SKM-1 (cell line): ENCODE measurements at regions not wholly inside any gene's neighbourhood (a gene's known extent, or its start where the extent isn't known, plus 50 kb on each side); places are given as distances from the start of the nearest gene placed in this dataset.

ENCODE experiments used
- DNase-seq: peaks from one replicate; lab custom pipeline; 2025; ENCODE audit not compliant: unreplicated experiment; lab: John Stamatoyannopoulos, UW

DNA sequence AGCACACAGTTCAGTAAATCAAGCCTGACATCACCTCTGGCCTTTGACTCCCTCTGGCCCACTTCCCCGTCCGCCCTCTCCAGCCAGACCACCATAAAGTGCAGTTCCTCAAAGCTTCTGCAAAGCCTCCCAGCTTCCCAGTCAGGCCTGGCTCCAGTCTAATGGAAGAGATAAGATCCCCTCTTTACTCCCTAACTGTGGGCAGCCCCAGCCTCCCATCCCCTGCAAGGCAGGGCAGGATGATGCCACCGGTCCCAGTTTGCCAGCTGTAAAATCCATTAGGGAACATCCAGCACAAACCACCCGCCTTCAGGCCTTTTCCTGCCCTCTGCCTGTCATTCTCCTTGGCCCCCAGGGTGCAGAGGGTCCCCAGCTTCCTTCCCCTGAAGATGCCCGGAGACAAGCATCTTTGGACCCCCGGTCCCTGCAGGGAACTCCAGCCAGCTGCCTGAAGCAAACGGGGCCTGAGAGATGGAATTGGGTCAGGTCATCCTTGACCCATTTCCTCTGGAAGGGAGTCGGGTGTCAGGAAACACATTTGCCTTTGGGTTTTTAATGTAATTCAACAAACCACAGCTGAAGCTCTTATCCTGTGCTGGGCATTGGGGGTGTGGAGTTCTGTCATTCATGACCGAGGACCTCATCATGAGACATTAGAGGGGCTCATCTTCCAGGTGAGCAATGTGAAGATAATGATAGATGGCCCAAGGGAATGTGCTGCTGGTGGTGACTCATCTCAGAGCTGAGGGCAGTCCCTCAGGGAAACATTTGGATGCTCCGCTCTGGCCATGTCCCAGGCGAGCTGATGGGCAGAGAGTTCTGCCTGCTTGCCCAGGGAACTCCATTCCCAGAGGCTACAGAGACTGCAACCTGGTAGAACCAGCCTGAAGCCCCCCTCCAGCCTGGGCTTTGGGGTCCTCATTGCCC is 93.8 kb upstream of the CLMN start:
- DNase-seq: no peak

DNA sequence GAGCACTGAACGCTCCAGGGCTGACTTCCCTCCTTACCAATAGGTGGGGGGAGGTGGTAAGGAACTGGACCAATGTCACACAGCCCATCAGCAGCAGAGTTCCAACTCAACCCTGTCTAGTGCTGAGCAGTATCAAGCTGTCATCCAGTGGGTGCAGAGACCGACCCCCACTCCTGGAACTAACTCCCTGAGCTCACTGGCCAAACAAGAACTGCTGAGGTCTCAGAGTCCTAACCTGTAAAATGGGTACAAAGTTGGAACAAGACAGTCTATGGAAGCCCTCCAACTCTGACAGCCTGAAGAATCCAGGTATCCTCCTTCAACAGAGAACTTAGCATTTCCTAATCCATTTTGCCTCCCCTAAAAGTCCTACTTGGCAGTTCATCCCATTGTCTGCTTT is 91.1 kb upstream of the CLMN start:
- no peak for DNase-seq

DNA sequence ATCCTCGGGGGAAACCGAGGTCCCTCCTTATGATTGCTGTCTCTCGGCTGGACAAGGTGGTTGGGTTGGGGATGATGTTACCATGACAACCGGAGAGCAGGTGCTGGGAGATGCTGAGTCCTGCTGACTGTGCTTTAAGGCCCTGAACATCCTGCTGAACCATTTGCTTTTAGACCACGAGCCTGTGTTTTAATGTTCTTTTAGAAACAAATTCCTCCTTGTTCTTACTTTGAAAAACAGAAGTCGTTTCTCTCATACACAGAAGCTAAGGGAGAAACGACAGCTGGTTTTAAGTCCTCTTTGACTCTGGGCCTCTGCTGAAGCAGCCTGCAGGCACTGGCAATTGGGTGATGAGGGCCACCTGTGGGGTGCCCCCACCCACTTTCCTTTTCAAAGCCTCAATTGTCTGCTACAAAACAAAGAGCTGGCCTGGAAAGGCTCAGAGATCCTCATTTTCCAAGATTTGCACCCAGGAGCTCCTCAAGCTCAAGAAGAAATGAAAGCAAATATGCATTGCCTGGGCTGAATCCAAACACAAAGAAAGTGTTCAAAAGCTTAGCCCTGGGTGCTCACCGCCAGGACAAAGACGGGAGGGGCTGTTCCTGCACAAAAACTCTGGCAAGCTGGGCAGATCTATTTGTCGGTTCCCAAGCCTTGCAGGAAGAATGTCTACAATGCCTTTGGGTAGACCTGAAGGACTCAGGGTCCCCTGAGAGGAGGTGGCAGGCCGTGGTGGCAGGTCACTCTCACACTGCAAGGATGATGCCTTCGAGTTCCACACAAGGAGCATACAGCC is 90.0 kb upstream of the CLMN start:
- no peak for DNase-seq

DNA sequence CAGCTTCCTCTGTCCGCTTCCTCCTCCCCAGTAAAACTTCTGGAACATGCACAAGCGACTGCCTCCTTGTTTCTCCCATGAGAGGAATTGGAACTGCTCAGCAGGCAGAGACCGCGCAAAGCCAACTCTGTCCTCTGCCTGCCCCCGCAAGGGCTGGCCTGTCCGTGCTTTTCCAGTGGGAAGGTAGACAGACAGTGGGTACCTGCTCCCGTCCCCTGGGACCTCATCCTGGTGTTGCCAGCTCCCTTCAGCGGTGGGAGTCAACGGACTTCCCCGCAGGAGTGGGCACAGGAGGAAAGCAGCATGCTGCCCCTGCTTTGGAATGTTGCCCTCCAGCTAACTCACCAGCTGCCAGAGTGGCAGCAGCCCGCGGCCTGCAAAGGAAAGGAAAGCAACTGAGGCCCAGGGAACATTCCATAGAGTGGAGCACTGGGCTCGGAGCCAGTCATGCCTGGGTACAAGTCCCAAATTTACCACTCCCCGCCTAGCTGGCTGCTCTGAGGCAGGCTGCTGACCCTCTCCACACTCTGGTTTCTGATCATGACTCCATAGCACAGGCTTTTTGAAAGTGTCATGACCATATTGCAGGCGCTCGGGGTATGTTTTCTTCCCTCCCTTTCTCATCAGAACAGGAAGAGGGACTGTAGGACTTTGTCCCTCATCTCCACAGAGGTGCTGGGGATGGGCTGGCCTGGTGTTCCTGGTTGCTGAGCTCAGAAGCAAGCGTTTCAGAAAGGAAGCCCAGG is 89.2 kb upstream of the CLMN start:
- no peak for DNase-seq

DNA sequence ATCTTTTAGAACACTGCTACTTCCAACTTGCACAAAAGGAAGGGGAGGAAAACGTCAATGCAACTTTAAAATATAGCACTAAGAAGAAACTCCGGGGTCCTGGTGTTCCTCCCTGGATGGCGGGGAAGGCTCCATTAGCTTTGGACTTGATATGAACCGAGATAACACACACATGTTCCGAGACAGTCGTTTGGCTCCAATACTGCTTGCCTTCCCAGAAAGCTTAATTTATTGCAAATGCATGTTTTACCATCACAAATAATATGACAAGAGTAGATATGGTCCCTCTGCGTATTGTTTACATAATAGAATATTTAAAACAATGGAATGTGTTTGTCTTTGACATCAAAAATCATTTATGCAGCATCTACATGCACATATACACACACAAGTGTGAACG is 87.6 kb upstream of the CLMN start:
- no peak for DNase-seq

DNA sequence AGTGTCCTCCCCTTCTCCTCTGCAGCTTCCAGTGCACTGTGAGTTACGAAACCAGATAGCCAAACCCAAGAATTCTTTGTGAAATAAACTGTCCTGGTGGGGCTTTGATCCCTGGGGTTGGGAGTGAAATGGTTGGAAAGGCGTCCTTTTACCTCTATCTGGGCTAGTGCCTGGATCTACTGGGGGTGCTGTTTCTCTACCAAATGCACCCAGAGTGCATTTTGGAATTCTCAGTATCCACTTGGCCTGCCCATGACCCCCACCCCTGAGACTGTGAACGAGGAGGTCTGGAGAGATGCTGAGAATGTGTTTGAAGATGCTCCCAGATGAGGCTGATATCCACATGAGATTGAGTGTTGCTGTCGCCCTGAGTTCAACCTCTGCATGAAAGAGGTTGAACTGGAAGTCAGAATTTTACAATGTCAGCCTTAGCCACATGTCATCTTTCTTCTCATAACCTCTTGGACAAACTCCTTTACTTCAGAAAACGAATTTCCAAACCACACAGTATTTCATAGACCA is 87.1 kb upstream of the CLMN start:
- no peak for DNase-seq

DNA sequence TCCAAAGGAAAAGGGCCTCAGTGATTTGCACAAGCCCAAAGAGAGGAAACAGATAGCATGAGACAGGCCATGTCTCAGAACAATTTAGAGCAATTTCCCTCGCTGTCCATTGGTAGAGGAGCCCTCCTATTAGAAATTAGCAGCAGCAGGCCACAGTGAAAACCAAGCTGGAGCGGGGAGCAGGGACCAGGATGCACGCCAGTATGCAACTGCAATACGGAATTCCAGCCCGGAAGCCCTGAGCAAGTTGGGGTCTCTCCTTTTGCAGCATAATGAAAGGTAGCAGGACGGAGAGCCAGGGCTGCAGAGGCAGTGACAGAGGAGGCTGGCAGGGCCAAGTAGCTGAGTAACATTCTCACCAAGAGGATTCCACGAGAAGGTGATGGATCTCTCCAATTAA is 84.9 kb upstream of the CLMN start:
- DNase-seq: no peak

DNA sequence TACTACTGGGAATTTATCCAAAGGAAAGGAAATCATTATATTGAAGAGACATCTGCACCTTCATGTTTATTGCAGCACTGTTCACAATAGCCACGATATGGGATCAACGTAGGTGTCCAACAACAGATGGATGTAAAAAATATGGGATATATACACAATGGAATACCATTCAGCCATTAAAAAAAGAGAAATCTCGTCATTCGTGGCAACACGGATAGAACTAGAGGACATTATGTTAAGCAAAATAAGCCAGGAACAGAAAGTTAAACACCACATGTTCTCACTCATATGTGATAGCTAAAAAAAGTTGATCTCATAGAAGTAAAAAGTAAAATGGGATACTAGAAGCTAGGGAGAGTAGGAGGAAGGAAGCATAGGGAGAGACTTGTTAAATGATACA is 82.9 kb upstream of the CLMN start:
- DNase-seq: no peak

DNA sequence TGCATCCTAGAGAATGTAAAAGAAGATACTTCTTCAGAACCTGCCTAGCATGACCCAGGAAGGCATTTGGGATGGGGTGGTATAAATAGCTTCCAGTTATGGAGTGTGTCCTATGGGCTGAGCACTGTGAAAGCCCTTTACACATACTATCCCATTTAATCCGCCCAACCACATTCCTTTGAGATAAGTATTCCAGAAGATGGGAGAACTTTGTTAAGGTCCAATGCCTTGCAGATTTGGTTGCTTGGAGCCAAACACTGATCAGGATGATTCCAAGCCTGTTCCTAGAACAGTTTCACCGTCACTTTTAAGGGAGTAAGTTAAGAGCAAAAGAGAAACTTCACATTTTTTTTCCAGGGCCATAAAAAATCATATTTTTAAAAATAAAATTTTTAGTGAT is 82.5 kb upstream of the CLMN start:
- no peak for DNase-seq

DNA sequence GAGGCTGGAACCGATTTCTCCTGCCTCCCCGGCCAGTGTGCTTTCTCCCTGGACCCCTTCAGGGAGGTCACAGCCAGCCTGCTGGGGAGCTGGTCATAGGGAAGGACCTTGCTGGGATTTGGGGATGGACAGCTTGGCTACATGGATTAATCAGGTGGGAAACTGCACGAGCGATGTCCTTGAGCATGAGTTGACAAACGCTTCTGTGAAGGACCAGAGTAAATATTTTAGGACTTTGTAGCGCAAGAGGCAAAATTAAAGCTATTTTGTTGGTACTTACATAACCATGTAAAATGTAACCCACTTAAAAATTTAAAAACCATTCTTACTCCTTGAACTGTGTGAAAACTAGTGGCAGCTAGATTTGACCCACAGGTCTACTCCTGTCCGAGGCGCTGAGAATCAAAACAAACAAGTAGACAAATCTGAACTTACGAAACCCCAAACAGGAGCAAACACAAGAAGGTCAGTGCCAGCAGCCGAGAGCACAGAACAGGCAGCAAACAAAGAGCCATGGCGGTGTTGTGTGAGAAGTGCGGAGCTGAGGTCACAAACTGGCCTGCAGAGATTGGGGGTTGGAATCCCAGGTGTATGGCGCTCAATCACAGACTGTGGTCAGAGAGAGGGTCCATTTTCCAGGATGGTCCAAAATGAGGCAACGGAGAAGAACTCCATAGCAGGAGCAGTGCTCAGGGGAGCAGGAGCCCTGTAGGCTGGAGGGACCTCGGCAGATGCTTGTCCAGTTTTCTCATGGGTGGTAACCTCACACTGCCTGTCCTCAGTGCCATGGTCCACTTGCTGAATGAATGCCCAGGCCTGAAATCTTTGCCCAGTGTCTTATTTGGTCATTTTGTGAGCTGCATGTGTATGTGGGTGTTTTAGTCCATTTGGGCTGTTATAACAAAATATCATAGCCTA is 79.2 kb upstream of the CLMN start:
- DNase-seq: no peak

DNA sequence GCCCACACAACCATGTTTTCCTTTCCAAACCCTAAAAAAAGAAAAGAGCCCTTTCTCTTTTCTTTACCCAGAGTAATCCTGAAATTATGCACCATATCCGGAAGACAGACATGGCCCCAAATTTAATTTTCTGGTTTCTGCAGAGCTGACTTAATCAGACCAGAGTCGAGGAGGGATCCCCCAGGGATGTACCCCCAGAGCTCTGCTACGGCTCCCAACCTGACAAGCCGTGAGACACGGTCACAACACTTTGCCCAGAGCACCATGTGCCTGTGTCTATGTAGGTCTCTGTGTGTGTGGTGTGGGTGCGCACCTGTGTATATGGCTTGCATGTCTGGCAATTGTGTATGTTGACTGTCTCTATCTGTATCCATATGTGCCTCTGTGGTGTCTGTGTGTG is 77.6 kb upstream of the CLMN start:
- no peak for DNase-seq

DNA sequence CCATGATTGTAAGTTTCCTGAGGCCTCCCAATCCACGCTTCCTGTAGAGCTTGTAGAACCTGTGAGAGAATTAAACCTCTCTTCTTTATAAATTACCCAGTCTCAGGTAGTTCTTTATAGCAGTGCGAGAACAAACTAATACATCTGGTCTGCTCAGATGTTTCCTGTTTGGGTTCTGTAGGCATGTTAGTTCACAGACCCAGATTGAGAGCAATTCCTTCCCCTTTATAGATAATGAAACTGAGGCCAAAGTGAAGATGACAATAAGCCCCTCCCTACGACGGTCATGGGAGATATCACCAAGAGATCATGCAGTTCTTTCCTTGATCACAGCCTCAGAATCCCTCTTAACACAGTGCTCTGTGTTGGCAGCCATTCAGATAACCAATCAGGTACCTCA is 76.5 kb upstream of the CLMN start:
- no peak for DNase-seq

DNA sequence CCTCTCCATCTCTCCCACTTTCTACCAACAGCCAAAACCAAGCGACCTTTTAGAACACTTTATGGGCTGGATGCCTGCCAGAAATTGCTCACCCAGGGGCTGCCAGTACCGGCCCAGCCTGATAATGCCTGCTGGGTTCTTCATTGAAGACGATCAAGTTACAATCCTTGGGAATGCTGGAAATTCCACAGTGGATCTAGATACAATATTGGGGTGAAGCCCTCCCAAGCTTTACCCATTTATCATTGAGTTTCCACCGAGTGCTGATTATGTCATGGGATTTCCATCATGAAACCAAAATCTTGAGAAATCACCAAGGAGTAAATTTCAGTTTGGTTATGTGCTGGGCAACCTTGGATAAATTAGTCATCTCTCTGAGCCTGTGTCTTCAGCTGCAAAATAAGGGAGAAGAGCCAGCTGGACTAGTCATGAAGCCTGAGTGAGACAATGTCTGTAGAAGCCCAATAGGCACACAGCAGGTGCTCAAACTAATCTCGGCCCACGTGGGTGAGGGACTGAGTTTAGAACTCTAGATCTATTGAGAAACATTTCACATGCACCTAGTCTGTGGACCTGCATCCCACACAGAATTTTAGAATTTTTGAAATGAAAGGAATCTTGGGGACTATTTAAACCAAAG is 75.5 kb upstream of the CLMN start:
- no peak for DNase-seq

DNA sequence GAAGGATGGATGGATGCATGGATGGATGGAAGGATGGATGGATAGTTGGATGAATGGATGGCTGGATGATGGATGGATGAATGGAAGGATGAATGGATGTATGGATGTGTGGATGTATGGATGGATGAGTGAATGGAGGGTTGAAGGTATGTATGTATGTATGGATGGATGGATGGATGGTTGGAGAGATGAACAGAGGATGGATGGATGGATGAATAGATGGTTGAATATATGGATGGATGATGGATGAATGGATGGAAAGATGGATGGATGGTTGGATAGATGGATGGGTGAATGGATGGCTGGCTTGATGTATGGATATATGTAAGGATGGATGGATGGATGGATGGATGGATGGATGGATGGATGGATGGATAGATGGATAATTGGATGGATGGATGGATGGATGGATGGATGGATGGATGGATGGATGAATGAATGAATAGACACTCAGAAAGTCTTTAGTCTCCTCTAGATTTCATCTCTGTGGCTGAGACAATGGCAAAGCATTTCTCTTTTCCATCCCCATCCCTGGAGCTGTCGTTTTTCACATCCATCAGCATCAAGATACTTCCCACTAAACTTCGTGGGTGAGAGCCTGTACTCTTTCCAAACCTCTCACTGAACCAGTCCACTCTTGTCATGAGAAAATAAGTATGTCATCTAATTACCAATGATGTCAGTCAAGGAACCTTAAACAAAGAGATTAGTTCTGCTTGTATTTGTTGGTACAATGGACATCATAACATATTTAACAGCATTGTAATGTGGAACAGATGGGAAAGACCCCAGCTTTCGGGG is 74.8 kb upstream of the CLMN start:
- no peak for DNase-seq

DNA sequence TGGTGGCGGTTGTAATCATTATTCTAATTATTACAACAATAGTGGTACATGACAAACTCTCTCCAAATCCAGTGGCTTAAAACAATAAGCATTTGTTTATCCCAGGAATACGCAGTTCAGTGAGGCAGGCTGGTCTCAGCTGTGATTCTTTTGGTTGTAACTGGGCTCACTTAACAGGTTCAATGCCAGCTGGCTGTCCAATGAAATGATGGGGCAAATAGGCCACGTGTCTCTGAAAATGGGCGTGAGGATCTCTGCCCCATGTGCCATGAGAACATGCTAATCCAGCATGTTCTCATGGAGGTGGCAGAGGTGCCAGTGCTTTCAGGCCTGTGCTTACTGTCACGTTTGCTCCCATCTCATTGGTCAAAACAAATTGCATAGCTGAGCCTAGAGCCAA is 73.1 kb upstream of the CLMN start:
- DNase-seq: no peak

DNA sequence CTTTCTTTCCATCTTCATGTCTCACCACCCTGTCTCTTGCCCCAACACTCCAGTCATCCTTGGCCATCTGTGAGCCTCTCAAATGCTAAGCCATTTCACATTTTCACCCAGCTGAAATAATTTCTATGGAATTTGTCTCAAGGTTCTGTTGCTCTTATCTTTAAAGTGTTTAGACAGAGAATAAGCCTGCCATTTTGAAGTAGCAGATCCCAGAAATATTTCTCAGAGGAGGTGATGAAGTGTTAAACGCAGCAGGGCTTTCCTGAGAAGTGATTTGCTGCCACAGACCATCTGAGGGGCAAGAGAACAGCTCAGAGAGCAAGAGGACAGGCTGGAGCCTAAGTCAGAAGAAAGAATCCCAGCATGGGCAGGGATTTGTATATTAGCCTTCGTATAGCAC is 71.6 kb upstream of the CLMN start:
- DNase-seq: no peak

DNA sequence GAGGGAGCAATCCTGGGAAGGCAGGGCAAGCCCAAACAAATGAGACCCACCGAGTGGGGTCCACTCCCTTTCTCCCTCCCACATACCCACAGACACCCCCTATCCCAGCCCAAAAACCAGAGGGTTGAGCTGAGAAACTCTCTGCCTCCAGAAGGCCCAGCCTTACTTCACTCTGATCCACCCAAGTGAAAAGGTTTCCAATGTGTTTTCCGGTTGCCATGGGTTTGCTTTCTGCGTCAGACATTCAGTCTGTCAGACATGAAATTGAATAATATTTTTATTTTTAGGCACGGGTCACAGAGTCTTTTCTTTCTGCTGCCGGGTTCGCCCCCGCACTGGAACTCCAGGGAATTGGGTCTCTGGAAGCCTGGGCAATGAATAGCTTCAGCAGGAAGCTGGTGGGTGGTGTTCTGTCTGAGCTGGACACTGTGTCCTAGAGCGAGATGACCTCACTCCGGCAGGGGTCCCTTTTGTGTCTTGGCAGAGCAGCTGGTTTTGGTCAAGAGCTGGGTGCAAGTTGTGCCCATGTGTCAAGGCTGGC is 69.8 kb upstream of the CLMN start:
- no peak for DNase-seq

DNA sequence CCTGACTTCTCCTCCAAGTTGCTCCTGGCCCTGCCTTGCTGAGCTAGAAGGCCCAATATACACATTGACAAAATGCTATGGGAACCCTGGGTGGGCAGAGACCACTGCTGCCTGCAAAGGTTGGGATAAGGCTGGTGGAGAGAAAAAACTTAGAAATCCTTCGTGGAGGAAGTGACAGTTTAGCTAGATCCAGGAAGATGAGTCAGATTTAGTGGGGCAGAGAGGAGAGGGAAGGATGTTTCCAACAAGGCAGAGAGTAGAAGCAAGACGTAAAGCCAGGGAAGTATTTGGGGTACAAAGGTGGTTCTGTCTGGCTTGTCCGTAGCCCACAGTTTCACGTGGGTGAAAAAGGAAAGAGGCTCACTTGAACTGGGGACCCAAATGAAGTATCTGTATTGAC is 69.0 kb upstream of the CLMN start:
- DNase-seq: no peak
